HG03045 (cell line): ENCODE measurements at regions not wholly inside any gene's neighbourhood (a gene's known extent, or its start where the extent isn't known, plus 50 kb on each side); places are given as distances from the start of the nearest gene placed in this dataset.

Source experiments
- ATAC-seq: cut with Tn5 transposase; IDR thresholded peaks from one replicate; pipeline ENCODE4 v1.9.1; 2021; ENCODE audit warnings: mild to moderate bottlenecking, moderate library complexity; ENCODE audit not compliant: unreplicated experiment

DNA sequence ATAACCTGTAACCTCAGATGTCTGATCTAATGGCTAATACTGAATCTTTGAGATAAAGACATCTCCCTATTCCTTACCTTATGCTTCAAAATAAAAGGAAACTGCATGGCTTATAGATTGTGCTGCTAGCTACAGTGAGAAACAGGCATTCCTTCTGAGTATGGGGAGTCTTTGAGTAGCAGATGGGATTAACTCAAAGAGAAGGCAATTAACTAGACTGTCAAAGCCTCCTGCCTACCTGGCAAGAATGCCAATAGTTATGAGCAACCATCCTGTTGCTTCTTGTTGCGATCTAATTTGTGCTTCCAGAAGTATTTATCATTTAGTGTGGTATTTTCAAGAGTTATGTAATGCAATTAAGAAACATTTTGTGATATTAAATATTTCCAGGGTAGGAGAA is 660.0 kb upstream of the TMEFF2 start:
- no peak for ATAC-seq

GRCh38 chr2:192854031-192854430 is 659.3 kb upstream of the TMEFF2 start:
- no peak for ATAC-seq

DNA sequence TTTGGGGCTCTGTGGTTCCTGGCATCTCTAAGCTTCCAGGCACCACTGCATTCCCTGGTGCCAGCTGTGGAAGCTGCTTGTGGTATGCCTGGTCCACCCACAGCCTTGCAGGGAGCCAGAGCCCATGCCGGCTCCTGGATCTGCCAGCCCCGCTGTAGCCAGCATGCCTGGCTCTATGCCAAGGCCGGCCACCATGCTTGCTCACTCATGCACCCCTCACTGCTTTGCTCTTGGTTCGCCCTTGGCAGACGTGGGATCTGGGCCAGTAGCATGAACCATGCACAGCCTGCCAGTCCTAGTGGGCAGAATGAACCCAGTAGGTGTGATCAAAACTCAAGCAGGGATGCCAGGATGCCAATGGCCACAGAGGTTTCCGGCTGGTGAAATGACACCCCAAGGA is 634.2 kb upstream of the TMEFF2 start:
- ATAC-seq: no peak

- ATAC-seq: no peak
Observed at GRCh38 chr2:192828175-192828574, 633.4 kb upstream of the TMEFF2 start.

GRCh38 chr2:192827735-192828134 is 633.0 kb upstream of the TMEFF2 start:
- ATAC-seq: no peak

GRCh38 chr2:192814376-192814775 is 619.6 kb upstream of the TMEFF2 start:
- ATAC-seq: no peak

DNA sequence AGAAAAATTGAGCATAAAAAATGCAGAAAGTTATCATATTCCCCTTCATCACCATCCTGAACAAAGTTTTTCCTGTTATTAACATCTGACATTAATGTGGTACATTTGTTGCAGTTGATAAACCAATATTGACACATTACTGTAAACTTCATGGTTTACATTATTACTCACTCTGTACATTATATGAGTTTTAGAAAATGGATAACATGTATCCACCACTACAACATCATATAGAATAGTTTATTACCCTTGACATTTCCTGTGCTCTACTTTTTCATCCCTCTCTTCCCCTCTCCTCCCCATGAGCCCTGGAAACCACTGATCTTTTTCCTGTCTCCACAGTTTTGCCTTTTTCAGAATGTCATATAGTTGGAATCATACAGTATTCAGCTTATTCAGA is 618.6 kb upstream of the TMEFF2 start:
- no peak for ATAC-seq

DNA sequence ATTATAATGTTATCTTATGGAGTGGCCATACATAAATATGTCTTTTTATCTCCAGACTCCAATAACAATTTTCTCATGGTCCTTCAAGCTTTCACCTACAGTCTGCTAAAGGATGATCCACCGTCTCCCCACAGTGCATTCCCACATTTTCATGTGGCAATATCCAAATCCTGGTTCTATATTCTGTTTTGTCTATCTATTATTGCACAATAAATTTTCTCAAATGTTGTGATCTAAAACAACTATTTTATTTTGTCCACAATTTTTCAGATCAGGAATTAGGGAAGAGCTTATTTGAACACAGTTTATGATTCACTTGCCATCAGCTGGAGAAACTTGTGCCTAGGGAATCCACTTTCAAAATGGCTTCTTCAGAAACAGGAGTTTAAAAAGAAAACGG is 614.4 kb upstream of the TMEFF2 start:
- no peak for ATAC-seq

DNA sequence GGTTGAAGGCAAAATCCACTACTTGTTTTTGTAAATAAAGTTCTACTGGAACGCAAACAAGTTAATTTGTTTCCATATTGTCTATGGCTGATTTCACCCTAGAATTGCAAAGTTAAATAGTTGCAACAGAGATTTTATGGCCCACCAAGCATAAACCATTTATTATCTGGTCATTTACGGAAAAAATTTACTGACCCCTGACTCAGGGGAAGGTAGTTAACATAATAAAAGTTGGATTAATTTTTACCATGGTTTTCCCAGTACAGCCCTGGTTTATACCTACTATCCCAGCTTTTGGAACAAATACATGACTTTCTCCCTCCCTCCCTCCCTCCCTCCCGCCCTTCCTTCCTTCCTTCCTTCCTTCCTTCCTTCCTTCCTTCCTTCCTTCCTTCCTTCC is 588.9 kb upstream of the TMEFF2 start:
- ATAC-seq: no peak

GRCh38 chr2:192775459-192776262 is 580.9 kb upstream of the TMEFF2 start:
- no peak for ATAC-seq

- ATAC-seq: no peak
Observed at GRCh38 chr2:192775011-192775410, 580.3 kb upstream of the TMEFF2 start.

DNA sequence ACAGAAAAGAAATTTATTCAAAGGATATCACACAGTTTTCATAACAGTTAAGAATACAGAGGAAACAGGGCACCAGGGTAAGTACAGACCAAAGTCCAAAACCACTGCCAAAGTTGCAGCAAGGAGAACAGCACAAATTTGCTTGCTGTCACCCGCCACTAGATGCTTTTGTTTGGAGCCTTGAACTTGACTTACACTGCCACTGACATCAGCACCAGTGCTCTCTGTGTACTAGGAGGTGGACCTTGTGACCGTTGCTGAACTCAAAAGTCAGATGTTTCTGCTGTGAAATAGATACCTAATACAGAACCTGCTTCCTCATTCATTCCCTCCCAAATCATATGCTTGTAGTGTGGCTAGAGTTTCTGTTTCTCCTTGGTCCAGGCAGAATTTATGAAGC is 578.3 kb upstream of the TMEFF2 start:
- no peak for ATAC-seq

- ATAC-seq: no peak
Observed at GRCh38 chr2:192749611-192750200, 555.0 kb upstream of the TMEFF2 start.

DNA sequence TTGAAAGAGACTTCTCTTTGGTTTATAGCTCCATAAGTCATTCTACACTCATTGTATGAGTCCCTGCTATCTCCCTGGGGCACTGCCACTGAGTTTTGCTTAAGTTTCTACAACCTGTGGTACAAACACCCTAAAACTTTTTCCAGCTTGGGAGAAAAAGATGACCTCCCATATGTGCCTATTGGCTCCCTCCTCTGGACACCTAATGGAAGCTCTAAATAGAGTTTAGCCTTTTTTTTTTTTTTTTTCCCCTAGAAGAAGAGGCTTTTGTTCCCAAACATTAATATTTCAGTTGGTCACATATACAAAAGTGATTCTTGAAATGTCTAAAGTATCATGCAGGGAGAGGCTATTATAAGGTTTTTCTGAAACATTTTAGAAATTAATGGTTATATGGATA is 547.2 kb upstream of the TMEFF2 start:
- ATAC-seq: no peak

- no peak for ATAC-seq
Observed at GRCh38 chr2:192735447-192735846, 540.7 kb upstream of the TMEFF2 start.

DNA sequence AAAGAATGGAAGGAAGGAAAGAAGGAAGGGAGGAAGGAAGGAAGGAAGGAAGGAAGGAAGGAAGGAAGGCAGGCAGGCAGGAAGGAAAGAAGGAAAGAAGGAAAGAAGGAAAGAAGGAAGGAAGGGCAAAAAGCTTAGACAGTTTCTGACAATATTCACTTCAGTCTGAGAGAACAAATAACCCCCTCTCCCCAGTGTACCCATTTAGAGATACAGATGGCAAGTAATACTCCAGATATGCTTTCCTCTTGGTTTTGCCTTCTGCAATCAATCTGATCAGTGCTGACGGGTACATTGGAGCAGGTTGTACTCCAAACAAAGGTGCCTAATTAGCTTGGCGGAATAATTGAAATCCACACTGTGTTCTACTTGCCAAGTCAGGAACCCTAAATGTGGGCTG is 534.6 kb upstream of the TMEFF2 start:
- no peak for ATAC-seq

- ATAC-seq: no peak
Observed at GRCh38 chr2:192725991-192726390, 531.3 kb upstream of the TMEFF2 start.

DNA sequence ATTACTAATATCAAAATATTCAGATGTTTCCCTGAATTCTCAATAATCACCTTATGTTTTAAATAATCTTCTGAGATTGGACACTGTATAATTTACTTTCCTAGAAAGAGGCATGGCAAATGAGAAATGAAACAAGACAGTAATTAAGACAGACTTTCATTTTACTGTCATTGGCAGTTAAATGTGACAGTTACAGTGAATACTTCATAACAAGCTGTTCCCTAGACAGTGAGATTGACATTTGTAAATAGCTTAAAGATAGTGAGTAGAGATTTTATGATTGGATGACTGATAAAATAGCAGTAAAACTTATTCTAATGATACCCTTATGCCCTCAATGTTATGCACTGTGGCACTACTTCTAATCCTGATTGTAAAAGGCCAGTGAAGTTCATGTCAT is 524.9 kb upstream of the TMEFF2 start:
- no peak for ATAC-seq

DNA sequence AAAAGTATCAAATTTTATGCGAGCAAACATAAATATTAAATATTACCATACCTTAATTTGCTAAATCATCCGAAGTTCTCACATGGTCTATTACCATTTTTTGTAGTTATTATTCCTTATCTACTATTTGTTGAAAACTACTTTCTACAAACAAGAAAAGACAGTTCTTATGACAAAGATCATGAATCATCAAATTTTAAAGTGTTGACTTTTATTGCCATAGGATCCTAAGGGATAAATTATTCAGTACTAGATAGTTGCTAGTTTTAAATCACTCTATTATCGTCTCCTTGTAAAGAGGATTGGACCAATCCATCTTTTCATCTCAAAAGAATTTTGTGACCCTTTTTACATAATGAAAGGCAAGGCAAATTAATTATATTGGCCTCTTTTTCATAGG is 523.6 kb upstream of the TMEFF2 start:
- ATAC-seq: no peak

- ATAC-seq: no peak
Observed at GRCh38 chr2:192700934-192701333, 506.2 kb upstream of the TMEFF2 start.

DNA sequence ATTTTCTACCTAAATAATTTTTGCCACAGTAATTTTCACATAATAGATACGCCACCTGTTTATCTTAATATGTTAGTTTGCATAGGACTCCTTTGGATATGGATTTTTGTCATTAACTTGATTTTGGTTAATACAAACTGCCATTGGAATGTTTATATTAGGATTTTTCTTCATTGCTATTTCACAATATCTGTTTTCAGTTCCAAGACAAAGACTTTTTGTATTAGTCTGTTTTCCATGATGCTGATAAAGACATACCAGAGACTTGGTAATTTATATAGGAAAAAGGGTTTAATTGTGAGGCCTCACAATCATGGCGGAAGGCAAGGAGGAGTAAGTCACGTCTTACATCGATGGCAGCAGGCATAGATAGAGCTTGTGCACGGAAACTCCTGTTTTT is 503.1 kb upstream of the TMEFF2 start:
- no peak for ATAC-seq

GRCh38 chr2:192696857-192697256 is 502.1 kb upstream of the TMEFF2 start:
- no peak for ATAC-seq

GRCh38 chr2:192687015-192687414 is 492.3 kb upstream of the TMEFF2 start:
- no peak for ATAC-seq
